ENCODE measurements at regions not wholly inside any gene's neighbourhood (a gene's known extent, or its start where the extent isn't known, plus 50 kb on each side); places are given as distances from the start of the nearest gene placed in this dataset.

- TF ChIP-seq FOS (IDR thresholded peaks at IDR 0.05; ENCODE audit: borderline replicate concordance, insufficient read depth, low read length) (no peak), GATA2 (IDR thresholded peaks at IDR 0.05; ENCODE audit: insufficient read depth, insufficient read length, low read depth, low read length) (no peak), EZH2 (IDR thresholded peaks at IDR 0.05; ENCODE audit: borderline replicate concordance, low read depth, low read length, severe bottlenecking) (no peak), POLR2AphosphoS5 (IDR thresholded peaks at IDR 0.05; ENCODE audit: insufficient read depth, low read depth, low read length) (no peak), POLR2A (IDR thresholded peaks at IDR 0.05; ENCODE audit: low read depth, low read length) (no peak), CTCF (IDR thresholded peaks at IDR 0.05; ENCODE audit: extremely low read depth in 1 of 2, insufficient read depth in 1 of 2, low read depth in 1 of 2, low read length in 2 of 2) (no peak), MYC (IDR thresholded peaks at IDR 0.05; ENCODE audit: low read depth, low read length) (no peak), JUN (IDR thresholded peaks at IDR 0.05; ENCODE audit: borderline replicate concordance, insufficient read depth, insufficient read length, low read depth) (no peak), MAX (IDR thresholded peaks at IDR 0.05; ENCODE audit: insufficient read depth, insufficient read length) (no peak)
- no peak for FAIRE-seq
- Histone ChIP-seq H3K4me3 (replicated peaks in 1 of 3; ENCODE audit: insufficient read depth in 1 of 3, low read depth in 1 of 3, low read length in 3 of 3) (no peak overlapping the region), H3K27ac (ENCODE audit: insufficient read depth, low read depth, low read length) (no peak overlapping the region), H3K36me3 (ENCODE audit: control insufficient read depth in 2 of 2, extremely low read depth in 1 of 2, insufficient read depth in 2 of 2, low read length in 2 of 2) (no peaks in the 10 kb centered on the region), H3K9me3 (replicated peaks; ENCODE audit: control insufficient read depth, insufficient read depth, low read length) (no peaks in the 10 kb centered on the region), H3K4me1 (ENCODE audit: control insufficient read depth, extremely low read depth, insufficient read depth, low read length) (no peaks in the 10 kb centered on the region), H4K20me1 (replicated peaks; ENCODE audit: control insufficient read depth, extremely low read depth, insufficient read depth, low read length) (no peaks in the 10 kb centered on the region), H3K9ac (replicated peaks; ENCODE audit: extremely low read depth, insufficient read depth, low read length) (no peak overlapping the region), H3K79me2 (ENCODE audit: control insufficient read depth, insufficient read depth, low read length) (no peaks in the 10 kb centered on the region), H3K27me3 (ENCODE audit: control insufficient read depth in 2 of 2, insufficient read depth in 2 of 2, low read length in 2 of 2) (no peaks in the 10 kb centered on the region), H2AFZ (ENCODE audit: low read depth, low read length) (no peak overlapping the region), H3K9me1 (replicated peaks; ENCODE audit: control insufficient read depth, extremely low read depth, insufficient read depth, low read length) (no peaks in the 10 kb centered on the region), H3K4me2 (ENCODE audit: insufficient read depth, low read length) (no peak overlapping the region)
- dilution Hi-C loops (cut with MboI; ENCODE audit: extremely low pct_ligation_motif_present, low sequenced_read_pairs) (no loop called here), intact Hi-C loops (cut with micrococcal nuclease) (no loop called here)
- no peak for DNase-seq (ENCODE audit: low read depth, low spot score)
- BruUV-seq (replicated peaks) = no TSS peak
- POLR2A ChIA-PET = no interaction called here
- CTCF ChIA-PET = interaction anchor here (0.8 to 2.5 kb wide), 3 partner anchors 10 to 285 kb away, joined by 3 to 14 read pairs (median 3); no protein-coding TSS in a partner anchor
These were observed 92.0 kb downstream of the JRKL start for GRCh38 chr11:96481771-96482170.

Measured in endothelial cell of umbilical vein (primary cell).